OCI-M1 (cell line): ENCODE measurements at regions not wholly inside any gene's neighbourhood (a gene's known extent, or its start where the extent isn't known, plus 50 kb on each side); places are given as distances from the start of the nearest gene placed in this dataset.
"Not testable (repeated sequence)": the region's sequence is repeated elsewhere in the genome, so short reads cannot be mapped to it uniquely, and the experiment has no call there.

Experiments used
- DNase-seq: peaks from one replicate; lab custom pipeline; 2025; lab: John Stamatoyannopoulos, UW

DNA sequence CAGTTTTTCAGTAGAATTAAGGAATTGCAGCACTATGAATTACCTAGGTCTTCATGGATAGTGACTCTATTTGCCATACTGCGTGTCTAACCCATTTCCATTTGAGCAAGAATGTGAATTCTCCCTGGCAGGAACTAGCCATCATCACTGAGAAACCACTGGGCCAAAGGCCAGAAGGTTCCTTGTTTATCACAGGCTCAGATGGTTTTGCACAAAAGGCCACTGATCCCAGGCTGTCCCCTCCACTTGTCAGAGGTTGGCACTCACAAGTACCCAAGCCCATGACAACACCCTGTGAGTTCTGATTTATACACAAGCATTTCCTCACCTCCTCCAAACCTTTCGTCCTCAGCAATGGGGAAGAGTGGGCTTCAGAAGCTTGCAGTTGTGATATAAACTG is 131.8 kb downstream of the FOXB1 start:
- no peak for DNase-seq

DNA sequence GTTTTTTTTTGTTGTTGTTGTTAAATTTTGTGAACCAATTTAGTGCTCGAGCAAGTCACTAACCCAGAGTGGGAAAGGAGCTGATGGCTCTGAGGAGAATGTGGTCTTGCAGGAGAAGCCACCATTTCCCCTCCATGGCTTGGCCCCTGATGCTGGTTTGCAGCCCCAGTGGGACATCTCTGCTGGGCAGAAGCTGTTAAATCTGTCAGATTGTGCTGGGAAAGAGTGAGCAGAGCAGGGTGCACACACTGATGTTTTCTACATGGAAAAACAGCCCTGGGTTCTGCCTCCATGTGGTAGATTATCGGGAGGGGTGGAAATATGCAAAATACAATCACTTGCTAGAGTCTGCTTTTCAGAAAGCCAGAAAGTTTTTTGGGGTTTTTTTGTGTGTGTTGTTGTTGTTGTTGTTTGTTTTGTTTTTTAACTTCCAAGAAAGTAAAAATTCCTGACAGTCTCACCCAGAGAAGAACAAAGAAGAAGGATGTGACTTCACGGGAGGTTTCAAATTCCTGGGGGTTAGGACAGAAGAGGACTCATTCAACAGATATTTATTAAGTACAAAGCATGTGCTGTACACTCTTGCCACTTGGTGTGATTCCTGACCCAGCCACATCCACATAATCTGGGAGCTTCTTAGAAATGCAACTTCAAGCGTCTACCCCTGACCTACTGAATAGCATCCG is 133.7 kb downstream of the FOXB1 start:
- DNase-seq: no peak

DNA sequence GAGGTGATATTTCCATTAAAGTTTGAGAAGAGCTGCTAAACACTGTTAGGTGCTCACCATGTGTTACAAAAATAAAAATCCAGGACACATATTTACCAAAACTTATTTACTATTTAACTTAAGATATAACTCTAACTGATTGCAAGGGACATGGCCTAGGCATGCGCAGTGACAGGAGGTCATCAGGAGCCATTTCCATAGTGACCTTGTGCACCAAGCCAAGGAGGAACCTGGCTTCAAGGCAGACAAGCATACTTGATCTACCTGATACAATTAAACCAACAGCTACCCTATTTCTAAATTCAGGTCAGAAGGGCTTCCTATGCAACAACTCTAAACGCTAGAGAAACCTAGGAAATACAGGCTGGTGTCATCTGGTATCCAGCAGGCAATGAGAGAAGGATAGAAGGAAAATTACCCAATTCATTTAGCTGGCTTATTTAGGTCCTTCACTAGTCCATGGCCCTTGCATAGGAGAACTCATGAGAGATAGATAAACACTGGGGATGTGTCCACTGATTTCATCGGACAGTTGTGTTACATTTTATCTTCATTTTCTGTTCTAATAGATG is 134.4 kb downstream of the FOXB1 start:
- DNase-seq: no peak

DNA sequence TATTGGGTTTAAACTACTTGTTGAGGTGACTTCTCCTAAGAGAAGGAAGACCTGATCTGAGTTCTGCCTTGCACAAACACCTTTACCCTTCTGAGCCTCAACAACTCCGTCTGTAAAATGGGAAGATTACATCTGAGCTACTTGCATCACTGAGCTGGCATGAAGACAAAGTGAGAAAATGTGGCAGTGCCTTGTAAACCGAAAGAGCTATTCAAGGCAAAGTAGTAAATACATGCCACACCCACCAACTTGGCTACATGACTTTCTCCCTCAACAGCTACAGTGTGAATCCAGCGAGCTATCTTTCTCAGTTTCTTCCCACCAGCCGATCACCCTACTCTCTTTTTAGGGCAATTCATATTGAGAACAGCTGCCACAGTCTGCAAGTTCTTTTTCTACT is 148.3 kb downstream of the FOXB1 start:
- DNase-seq: no peak

DNA sequence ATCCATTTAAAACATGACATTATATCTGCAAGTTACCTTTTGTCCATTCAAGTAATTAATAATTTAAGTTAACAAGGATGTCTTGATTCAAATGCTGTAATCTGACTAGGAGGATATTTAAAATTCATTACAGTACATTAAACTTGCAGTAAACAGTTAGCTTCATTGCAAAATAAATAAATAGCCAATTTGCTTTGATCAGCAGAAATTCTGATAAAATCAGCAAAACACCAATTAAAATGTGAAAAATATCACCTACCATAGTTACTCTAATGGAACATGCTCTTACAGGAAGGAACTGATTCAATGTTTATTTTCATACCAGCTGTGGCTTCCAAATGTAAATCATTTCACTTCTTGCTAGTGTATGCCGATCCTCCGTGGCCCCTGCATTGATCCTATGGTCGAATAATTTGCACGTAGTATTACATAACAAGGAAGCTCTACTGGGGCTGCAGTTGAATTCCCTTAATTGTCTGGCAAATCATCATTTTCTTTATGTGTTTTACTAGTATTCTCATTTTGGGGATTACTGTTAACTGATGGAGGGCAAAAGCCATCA is 150.7 kb downstream of the FOXB1 start:
- DNase-seq: no peak

DNA sequence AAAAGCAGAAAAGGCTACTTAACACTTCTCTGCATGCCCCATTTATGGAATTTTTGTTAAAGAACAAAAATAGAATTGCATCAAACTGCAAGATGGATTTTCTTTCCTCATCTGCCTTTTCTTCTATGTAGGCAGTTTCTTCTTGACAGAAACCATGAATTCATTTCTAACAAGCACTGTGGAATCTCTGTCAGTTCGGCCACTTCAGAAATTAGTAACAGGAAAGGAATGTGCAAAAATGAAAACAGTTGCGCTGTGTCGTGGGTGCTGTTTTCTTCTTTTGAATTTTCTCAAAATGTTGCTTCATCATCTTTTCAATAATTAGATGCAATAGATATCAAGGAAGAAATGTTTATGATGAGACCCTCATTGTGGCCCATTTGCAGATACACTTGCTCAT is 151.6 kb downstream of the FOXB1 start:
- DNase-seq: no peak

DNA sequence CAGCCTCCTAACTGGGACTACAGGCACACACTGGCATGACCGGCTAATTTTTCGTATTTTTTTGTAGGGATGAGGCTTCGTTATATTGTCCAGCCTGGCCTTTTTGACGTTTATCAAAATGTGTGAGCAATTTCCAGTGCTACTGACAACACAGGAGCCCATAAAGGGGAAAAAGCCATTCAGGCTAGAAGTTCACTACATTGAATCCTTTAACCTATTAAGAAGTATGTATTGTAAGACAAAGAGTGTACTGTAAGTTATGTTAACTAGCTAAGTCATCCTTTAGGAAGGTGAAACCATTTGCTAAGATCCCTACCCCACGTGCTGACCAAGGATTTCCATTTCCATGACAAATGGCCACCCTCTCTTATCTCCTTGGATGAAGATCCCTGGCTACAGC is 156.8 kb downstream of the FOXB1 start:
- no peak for DNase-seq

DNA sequence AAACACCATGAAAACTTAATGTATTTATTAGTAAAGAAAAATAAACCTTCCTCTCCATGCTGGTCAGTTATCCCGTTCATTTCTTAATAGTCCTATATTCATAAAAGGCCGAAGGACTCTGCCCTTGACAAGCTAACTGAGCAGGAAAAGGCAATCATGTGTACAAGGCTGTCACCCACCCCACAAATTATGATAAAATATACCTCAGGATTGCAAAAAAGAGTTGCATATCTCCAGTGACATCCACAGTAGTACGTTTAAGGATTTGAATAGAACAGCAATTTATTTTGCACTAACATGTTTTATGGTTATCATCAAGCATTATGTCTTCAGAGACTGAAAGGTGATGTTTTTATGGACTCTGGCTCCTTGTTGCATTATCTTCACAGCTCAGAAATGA is 157.6 kb downstream of the FOXB1 start:
- no peak for DNase-seq

DNA sequence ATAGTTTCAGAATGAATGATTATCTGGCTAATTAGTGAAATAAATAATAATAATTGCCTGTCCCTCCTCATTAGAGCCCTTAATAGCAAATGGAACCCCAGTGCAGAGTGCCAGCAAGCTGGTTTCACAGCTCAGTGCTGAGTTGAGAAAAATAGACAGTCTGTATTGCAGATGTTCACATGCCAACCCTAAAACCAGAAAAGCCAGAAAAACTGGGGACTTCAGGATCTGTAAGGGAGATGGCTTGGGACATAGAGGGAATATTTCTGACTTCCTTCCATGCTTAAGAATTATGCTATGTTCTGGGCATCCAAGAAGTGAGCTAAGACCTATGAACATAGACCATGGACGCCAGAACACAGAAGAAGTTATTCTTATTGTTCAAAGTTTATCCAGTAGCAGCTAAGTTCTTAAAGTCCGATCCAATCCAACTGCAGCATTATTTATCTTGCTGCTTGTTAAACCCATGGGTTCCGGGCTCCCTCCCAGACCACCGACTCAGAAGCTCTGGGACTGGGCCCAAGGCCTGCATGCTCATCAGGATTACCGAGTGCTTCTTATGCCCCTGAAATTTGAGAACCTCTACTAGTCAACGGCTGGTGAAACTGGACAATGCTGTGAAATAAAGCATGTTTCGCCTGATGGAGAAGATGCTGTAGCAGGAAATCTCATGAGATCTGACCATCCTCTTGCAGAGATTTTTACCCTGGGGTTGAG is 158.3 kb downstream of the FOXB1 start:
- no peak for DNase-seq

DNA sequence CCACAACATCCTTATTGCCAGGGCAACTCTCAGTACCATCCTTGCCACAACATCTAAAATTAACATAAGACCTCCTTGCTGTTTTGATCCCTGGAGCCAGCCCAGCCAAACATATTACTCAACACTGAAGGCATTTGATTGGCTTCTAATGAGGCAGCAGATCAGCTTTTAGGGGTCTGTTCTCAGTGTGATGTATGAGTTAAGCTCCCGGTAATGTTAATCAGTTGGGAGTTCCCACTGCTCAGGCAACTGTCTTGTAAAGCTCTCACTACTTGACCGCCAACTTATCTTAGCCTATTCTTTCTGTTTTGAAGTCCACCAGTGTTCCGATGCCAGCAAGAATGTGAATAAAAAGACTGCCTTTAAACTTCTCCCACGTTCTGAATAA is 158.9 kb downstream of the FOXB1 start:
- no peak for DNase-seq

DNA sequence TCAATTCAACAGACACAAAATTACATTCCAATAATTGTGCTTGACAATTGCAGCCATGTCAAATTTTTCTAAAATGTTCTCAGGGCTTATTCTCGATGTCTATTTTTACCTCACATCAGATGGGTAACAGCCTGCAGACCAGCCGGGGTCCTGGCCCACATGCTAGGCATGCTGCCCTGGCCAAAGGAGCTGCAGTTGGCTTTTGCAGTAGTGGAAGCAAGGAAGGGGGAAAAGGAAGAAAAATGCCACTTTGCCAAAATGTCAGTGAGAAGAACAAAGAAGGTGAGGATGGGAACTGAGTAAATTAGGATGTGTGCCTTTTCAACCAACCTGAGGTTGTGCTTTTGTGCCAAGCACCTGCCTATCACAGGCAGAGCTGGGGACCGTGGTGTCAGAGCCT is 161.0 kb downstream of the FOXB1 start:
- no peak for DNase-seq

DNA sequence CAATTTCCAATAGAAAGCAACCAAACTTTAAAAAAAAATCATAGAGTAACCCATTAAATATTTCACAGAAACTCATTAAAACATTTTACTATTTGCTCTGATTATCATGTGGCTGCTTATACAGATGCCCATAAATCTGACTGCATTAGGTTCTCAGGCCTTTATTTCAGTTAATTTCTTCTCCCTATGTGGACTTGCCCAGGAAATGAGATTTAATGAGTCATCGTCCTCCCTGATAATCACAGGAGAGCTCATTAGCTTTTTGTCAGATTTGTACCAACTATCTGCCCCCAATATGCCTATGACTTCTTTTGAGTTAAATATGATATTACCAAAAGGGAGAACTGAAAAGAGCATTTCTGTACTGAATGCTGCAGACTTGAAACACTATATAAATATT is 168.0 kb downstream of the FOXB1 start:
- DNase-seq: no peak

DNA sequence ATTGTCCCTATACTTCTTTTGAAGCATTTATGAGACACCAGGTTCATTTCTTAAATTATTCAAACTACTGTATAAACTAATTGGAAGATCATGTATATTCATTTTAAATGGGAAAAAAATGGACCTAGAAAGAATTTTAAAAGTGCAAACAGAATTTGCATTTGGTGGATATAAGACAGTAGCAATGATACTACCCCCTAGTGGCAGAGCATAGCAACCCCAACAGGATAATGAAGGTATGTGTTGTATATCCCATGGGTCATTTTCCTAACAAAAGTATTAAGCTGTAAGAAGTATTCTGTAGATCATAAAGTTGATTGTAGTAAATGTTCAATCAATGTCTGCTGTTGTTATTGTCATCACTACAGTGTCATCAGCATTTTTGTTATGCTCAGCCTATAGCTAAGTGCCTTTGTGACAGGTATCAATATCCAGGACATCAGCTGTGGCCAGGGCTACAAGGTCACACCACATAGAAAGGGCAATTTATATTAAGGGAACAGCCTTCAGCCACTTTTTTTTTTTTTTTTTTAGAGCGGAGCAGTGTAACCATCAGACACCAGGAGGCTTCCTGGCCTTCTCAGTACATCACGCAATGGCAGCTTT is 175.8 kb downstream of the FOXB1 start:
- DNase-seq: peak; percentile 62

DNA sequence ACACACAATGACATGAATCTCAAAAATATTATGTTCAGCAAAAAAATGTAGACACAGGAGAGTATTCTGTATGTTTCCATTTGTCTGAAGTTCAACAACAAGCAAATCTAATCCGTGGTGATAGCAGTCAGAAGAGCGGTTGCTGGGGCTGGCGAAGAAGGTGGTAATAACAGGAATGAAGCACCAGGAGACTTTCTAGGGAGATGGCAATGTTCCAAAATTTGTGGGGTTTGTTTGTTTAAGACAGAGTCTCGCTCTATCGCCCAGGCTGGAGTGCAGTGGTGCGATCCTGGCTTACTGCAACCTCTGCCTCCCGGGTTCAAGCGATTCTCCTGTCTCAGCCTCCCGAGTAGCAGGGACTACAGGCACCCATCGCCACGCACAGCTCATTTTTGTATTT is 177.8 kb downstream of the FOXB1 start:
- DNase-seq: not testable (repeated sequence)

DNA sequence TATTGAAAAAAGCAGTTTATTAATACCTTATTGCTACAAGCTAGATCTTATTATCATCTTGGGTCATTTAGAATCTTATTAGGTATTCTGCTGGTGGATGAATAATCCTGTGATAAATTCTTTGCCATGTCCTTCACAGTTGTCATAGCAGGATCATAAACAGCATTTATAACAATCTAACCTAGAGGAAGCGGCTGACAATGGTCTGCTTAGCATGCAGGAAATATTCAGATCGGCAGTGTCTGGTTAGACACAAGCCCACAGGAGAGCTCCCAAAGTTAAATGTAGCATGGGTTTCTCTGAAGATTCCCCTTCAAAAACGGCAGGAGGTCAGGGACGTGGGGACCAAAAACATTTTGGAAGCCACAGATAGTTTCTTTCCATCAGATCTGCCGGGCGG is 179.3 kb downstream of the FOXB1 start:
- DNase-seq: no peak

DNA sequence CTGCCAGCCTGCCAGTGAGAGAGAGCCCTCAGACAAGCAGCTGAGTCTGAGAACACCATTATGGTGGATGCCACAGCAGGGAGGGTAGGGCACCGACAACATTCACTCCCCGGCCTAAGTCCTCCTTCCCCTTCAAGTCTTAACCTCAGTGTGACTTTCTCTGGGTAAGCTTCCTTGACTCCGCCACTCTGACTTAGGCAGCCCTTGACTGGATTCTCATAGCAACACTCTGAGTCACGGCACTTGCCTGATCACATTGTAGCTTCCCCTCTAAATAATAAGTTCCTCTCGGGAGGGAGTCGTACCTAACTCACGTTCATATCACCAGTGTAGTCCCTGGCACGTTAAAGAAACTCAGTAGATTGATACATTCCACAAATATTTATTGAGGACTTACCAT is 180.5 kb downstream of the FOXB1 start:
- no peak for DNase-seq

DNA sequence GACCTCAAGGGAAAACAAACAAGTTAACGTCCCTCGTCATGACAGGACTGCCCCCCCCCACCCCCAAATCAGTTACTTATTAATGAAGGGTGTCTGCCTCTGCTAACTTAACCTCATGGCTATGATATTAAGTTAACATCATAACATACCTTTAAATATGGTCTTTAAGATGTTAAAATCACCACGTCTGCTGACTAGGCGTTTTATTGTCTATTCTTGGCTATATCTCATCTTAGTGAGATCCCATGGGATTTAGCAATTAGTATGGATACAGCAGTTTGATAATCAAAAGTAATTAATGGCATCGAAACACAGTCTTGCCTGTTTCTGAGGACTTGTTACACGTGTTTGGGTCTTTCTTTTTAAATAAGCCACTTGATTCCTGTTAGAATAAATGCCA is 186.9 kb downstream of the FOXB1 start:
- no peak for DNase-seq

DNA sequence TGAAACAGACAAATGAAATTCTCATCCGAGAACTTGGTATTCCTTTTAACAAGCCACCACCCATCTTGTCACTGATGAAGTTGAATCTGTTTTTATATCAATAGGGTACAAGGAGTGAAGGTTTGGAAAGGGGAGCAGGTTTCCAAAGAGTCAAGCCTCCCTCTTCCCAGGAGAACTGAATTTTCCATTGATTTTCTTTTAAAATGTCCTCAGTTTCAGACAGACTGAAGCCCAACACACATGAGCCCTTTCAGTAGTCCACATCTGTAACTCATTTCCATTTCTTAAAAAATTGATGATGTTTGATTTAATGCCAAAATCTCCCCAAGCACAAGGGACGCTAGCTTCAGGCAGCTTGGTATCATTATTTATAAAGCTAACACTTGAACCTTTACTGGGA is 187.7 kb downstream of the FOXB1 start:
- DNase-seq: no peak

DNA sequence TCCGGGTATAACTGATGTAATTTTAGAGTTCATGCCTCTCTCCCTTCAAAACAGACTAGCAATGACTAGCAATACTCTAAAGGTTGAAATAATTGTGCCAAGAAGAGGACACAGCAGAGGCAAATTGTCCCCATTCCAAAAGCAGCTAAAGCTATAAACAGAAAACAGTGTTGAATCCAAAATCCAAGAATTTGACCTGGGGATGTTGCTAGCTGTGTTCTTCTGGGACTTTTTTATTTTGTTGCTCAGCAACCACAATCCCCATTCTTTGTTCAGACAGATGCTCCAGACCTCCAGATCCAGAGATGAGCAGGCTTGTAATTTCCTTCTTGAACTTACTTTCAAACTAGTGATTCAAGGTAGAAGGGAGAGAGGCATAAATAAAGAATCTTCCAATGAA is 191.5 kb downstream of the FOXB1 start:
- no peak for DNase-seq

DNA sequence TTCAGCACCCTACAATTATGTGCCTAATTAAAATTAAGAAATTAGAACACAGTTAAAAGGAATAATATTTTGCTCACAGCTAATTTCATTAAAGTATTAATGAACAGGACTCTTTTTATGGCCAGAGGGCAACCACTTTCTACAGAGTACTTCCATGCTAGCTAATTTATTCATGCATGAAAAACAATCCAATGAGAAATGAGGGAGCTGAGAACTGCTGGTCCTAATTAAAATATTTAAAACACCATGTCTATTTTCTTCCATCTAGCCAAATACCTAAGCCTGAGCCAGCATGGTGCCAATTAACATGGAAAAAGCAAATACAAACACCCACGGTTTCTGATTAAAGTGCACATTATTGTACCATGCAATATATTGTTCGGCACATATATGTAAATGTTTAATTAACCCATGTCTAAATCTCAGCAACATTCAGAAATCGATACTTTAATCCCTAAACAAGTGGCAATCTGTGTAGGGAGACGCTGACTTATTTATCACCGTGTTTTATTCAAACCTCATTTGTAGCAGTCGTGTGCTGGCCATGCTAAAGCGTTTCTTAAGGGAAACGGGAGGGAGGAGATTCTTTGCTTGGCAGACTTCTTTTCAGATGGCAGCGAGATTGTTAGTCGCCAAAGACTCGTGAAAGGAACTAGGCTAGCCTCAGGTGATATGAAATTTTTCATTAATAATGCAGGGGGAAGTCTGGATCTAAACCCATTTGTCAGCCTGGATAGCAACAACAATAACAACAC is 193.5 kb downstream of the ANXA2 start:
- DNase-seq: no peak

DNA sequence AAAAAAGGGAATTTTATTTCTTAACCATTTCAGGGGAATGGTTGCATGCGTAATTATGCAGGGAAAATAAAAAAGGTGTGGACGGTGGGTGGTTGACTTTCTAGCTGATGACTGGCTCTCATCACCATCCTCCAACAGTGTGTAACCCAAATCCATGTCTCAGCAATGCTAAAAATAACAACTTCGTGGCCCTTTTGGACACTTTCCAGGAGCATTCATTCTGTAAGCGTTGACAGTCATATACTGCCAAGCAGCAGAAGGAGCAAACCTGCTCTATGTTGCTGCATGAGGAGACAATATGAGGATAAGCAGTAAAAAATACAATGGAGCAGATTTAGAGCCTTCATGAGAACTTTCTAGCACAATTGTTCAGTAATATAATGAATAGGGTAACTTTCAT is 189.1 kb downstream of the ANXA2 start:
- no peak for DNase-seq

DNA sequence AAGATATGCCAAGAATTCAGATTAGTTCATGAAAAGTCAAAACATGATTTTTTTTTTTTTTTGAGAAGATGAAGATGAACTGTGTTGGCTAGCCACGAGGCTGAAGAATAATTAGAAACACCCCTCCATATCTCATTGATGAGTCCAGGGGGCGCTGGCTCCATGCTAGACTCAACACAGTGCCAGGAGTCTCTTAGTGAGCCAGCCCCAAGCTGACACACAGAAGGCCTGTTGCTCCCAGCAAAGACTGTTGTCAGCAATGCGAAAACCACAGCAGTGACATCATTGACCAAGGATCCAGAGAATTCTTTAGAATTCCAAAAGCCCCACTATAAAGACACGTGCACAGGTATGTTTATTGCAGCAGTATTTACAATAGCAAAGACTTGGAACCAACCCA is 185.2 kb downstream of the ANXA2 start:
- peak; percentile 1 for DNase-seq
